HG03354 (cell line): ENCODE measurements at regions not wholly inside any gene's neighbourhood (a gene's known extent, or its start where the extent isn't known, plus 50 kb on each side); places are given as distances from the start of the nearest gene placed in this dataset.

Source experiments
- ATAC-seq: cut with Tn5 transposase; IDR thresholded peaks from one replicate; pipeline ENCODE4 v1.9.1; 2021; ENCODE audit warnings: mild to moderate bottlenecking; ENCODE audit not compliant: unreplicated experiment, poor library complexity, severe bottlenecking

DNA sequence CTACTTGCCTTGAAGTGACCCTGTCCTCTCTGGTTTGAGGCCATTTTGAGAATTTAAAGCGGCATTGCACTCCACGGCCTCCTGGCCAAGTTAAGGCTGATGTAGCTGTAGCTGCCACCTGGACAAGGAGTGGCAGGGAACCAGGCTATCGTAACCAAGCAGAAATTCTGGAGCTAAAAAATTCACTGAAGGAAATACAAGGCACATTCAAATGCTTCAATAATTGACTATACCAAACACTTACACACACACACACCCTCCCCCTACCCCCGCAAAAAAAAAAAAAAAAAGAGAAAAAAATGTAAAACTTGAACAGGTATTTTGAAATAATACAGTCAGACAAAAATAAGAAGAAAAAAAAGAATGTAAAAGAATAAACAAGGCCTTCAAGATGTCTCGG, 409.0 kb upstream of the SEMA3A start:
- ATAC-seq = no peak

DNA sequence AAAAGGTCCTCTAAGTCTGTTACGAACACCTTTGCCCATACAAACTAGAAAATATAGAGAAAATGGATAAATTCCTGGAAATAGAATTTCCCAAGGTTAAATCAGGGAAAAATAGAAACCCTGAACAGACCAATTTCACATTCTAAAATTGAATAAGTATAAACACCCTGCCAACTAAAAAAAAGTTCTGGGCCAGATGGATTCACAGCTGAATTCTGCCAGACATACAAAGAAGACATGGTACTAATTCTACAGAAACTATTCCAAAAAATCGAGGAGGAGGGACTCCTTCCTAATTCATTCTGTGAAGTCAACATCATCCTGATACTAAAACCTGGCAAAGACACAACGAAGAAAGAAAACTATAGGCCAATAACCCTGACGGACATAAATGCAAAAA, 400.4 kb upstream of the SEMA3A start:
- ATAC-seq = no peak

DNA sequence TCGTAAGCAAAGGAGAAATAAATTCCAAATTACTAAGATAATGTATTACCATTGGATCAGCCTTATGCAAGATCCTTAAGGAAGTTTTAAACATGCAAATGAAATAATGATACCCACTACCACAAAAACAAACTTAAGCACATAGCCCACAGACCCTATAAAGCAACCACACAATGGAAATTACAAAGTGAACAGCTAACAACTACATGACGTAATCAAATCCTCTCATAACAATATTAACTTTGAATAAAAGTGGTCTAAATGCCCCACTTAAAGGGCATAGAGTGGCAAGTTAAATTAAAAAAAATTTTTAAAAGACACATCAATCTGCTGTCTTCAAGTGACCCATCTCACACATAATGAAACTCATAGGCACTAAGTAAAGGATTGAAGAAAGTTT, 397.3 kb upstream of the SEMA3A start:
- ATAC-seq = no peak

DNA sequence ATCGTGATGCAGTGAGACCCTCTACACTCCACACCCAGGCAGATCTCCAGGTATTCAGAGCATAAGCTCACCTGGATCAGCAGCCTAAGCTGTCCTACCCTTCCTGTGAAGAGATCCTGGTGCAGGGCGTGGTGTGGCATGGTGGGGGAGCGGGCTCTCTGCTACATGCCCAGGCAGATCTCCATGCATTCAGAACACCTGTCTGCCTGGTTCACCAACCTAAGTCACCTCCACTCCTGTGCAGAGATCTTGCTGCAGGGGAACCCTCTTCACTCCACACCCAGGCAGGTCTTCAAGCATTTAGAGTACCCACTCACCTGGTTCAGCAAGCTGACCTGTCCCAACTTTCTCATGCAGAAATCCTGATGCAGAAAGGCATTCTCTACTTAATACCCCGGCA, 394.4 kb upstream of the SEMA3A start:
- ATAC-seq = no peak

DNA sequence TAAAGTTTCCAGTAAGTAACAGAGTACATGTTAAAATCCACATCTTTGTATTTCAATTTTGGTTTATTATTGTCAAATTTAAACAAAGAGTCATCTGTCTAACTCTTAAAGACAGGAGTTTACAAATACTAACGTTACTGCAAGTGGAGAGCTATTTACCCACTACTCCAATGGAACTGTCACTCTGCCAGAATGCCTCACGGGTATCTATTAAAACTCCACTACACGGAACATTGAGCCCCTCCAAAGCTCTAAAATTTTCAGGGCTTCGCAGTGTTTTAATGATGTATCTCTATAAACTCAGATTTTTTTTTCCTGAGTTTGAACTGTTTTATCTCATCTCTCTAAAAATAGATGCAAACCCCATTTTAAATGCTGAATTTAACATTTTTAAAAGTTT, 388.7 kb upstream of the SEMA3A start:
- no peak for ATAC-seq

DNA sequence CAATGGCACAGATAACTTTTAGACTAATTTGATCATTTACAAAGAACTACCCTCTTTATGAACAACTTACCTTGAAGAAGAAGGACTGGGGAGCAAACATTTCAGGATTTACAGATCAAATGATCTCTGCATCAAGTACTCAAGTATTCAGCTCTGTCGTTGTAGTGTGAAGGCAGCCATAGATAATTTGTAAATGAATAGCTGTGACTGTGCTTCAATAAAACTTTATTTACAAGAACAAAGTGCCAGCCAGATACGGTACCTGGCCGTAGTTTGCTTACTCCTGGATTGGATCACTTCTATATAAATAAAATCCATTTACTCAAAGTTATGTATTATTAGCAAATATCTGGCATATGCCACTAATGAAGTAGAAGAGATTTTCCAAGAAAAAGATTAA, 388.2 kb upstream of the SEMA3A start:
- ATAC-seq = no peak

DNA sequence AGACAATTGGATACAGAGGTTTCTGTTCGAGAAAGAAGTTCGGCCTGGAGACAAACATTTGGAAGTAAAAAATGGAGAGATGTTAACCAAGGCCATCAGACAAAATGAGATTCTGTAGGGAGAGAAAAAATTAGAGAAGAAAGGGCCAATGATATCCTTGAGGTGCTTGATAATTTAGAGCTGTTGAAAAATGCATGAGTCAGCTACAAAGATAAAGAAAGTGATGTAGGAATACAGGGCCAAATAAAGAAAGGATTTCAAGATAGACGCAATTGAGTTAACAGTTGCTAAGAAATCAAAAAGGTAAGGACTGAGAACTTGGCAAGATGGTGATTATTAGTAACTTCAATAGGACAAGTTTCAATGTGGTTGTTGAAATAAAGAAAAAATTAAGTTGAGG, 384.2 kb upstream of the SEMA3A start:
- ATAC-seq = no peak

DNA sequence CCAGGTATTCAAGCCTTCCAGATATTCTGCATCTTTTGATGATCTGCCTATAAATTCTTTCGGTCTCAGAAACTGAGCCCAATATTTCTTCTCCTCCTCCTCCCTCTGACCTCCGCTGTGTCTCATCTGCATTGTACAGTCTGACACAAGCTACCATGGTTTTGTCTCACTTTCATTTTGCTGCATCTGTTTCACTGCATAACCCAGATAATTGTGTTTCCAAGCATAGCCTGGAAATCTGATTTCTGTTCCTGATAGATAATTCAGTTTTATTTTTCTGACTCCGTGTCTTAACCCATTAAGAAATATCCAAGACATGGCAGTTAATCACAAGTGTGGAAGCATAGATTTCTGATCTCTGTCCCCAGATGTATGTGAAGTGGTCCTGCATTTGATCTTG, 374.2 kb upstream of the SEMA3A start:
- no peak for ATAC-seq

DNA sequence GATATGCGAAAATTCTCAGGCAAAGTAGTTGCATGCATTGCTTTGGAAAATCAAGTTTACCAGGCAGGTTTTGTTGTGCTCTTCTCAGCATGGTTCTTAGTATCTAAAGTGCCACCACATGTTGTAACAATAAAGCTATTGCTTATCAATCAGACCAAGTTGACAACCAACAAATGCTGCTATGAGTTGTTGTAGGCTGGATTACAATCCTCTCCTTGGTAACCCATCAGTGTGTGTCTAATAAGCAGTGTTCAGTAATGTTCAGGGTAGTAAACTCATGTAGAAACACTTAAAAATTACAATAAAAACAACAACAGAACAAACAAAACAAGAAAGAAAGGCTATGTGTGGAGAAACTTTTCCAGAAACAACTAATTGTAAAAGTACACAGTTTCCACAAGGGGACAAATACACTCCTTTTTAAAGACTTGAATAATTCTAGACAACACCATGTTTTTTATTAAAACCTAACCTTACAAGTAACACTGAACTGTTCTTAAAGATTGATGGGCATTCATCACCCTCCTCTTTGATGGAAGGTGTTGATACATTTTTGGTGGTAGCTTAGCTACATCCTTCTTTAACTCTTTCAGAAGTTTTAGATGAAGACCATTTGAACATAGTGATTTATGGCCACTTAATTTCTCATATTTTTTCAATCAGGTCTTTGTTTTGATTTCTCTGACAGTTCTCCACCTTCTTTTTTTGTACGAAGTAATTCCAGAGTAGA, 370.9 kb upstream of the SEMA3A start:
- no peak for ATAC-seq

DNA sequence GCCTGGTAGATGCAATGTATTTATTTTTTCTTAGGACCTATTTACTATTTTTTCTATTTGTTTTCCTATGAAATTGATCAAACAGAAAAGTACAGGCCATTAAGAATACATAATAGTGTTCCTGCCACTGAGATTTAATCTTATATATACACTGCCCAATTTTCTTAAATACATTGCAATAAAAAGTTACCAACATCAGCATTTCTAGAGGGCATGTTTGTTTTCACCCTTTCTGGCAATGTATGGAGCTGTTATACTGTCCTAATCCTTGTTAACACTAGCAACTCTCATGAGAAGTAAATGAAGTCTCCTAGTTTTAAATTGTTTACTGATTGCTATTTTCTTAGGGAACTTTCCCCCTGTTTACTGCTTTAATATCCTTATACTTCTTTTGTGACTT, 359.1 kb upstream of the SEMA3A start:
- ATAC-seq = no peak

DNA sequence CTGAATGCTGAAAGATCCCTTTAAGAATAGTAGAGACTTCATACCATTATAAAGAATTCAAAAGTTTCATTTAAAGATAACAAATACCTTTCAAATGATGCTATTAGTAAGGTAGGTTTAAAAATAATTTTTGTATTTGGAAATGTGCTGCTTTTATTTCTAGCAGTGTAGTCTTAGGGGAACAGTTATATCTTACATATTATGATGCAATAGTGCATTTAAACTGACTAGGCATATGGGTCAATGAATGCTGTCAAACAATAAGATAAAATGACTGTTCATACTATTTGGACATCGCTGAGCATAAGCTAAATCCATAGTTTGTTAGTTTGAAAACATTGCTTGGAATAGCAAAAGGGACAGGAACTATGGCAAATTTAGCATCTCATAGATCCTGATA, 354.8 kb upstream of the SEMA3A start:
- ATAC-seq = no peak

DNA sequence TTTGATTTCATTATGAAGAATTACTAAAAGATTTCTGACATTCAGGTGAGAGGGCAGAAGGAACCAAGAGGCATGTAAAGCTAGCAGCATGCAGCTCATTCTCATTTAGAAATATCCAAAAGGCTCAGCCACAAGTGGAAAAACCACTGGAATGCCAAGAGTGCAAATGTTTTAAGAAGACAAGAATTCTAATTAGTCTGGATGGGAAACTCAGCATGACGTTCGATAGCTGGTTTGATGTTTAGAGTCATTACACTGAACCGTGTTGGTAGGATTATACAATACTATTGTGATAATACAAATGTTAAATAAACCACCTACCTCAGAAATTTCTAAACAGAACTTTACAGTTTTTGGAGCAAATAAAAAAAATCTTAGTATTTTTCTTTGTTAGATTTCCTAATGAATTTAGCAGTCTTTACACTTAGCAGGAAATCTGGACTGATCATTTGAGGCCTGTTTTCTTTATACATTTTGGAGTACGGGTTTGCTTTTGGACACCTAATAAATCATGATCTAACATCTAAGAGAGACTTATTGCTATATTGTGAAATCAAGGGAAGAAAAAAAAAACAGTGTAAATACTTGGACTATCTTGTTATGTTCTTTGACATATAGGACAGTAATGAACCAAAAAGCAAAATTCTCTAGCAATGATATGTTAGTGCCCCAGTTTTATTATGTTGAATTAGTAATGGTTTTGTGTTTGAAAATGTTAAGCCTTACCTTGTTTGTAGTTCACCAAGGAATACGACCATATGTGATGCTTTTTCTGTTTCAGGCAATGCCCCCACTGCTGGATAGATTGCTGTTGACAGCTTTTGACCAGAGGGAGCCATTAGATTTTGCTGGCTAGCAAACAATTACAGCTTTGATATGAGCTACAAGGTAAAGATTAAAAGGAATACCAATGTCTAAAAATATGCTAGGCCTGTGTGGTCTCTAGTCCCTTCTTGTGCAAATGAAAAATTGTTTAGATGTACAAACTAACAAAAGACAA, 354.1 kb upstream of the SEMA3A start:
- ATAC-seq = no peak

DNA sequence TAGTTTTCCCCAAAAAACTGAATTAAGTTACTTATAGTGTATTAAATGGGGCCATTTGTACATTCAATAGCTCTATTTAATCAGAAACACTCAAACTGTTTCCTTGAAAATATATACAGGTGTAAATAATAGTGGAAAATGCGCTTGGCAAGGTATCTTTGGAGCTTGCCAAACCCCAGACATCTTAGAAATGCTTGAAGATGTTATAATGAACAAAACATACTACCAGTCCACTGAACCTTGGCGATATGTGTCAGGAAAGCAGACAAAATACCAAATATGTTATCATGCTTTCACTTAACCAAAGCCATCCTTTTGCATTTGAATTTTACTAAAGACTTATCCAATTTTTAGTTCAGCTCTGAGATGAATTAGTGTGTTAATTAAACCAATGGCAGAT, 352.7 kb upstream of the SEMA3A start:
- no peak for ATAC-seq

DNA sequence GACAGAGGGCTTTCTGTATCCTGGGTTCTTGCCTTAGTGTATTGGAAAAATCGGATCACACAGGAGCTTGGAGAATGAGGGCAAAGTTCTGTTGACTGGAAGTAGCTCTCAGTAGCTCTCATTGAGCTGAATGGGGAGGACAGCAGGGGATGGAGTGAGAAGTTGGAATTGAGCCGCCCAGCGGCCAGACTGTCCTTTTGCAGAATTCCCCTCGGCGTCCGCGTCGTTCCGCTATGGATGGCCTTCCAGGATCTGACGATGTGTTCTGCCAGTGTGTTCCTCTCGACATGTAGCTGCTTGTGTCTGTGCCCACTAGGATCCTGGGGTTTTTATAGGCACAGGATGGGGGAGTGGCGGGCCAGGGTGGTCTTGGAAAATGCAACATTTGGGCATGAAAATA, 351.8 kb upstream of the SEMA3A start:
- no peak for ATAC-seq

DNA sequence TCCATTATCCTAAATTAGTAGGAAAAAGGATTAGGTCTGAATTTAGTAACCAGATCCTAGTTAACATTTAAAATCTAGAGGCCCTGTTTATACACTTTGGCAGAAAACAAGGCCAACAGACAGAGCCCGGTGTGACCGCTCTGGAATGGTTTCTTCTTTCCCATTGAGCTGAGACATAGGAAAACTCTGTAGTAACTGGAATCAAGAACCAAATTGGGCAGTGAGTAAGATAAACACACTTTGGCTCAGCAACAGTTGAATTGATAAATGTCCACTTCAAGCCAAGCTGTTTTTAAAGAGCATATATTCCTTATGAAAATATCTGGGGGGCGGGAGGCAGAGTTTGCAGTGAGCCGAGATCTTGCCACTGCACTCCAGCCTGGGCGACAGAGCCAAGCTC, 343.7 kb upstream of the SEMA3A start:
- ATAC-seq = no peak

DNA sequence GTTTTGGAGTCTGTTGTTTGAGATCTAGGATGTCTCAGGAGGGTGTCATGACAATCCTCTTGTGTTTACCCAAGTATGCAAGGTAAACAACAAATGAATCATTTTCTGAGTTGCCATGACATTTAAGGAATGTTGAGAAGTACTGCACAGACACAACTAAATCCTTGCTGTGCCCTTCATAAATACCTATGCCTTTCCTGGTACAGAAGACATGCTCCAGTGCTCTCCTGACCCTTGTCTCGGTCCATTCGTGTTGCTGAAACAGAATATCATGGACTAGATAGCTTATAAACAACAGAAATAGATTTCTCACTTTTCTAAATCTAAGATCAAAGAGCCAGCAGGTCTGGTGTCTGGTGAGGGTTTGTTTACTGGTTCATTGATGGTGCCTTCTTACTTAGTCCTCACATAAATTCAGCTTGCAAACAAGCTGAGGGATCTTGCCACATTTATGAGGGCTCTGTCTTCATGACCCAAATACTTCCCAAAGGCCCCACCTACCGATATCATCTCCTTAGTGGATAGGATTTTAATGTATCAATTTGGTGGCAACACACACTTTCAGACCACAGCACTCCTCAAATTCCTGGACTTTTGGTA, 341.8 kb upstream of the SEMA3A start:
- ATAC-seq = no peak

DNA sequence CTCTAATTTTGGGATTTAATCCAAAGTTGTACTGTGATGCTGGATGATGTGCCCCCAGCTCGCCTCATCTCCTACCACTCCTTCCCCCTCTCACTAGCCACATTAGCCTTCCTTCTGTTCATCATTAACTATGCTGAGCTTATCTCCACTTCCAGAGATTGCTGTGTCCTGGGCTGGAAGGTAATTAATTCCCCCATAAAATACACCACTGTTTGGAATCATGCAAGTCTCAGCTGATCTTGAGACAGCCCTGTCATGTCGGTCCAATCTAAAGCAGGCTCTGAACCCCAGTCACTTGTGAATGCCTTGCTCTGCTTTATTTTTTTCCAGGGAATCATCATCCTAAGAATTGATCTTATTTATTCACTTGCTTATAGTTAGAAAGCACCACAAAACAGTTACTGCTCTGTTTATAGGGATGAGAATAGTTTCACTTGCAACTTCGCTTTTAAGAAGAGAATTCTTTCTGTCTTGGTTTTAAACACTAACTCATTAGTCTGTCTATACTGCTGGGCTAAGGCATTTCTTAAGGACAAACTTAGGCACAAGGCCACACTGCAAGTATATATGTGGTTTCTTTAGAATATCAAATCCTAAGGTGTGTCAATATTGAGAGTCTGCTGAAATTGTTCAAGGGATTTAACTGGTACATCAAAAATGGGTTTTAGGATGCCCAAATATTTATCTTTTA, 341.1 kb upstream of the SEMA3A start:
- no peak for ATAC-seq

DNA sequence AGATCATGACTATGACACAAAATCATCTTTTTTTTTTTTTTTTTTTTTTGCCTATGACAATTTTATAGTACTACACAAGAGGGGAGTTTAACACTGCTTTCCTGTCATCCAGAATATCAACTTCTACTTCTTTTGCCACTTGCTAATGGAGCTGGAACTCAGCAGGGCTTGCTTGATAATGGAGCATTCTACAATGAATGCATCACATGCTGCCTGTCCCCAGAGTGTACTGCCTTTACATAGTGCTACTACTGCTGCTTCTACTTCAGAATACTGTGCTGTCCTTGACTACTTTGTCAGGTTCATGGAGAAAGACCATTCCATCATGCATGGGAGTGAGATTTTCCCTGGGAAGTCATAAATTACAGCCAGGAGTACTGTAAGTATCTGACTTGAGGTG, 338.6 kb upstream of the SEMA3A start:
- no peak for ATAC-seq

DNA sequence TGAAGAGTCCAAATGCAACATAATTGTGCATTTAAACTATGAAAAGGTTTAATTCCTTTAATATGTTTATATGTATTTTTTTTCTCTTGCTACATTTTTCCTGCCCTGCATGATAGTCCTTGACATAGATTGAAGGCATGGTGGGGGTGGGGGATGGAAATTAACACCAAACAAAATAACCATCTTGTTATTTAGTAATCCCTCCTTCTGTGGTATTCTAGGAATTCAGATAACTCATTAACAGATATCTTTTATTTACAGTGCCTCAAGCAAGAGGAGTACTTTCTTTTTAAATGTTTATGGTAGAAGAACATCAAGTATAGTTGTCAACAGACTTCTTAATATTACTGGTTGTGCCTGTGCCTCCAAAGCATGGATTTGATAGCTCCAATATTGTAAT, 337.6 kb upstream of the SEMA3A start:
- ATAC-seq = no peak

DNA sequence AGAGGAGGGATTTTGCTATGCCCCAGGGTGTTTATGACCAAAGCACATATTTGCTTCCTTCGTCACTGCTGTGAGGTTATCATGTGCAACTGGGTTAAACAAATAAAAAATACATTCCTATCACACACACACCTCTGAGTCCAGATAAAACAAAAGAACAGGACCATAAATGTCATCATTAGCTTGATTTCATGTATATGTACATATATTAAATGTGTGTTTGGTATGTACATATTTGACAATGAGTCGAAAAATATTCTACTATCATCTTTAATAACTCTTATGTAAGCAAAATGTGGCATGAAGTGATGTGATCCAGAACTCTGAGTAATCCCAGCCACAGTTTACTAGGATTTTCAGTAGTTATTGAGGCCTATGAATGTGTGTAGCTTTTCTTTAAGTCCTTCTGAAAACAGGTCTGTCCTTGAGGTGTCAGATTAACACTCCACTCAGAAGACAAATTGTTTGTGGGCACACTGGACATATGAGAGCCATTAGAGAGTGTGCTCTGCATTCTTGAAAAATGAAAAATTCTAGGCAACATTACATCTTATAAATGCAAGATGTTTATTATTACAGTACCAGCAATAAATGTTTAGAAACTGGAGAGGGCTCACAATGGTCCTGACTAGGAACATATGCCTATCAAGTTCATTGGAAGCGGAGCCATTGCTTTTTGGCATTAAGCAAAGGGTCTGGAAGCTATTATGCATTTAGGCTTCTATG, 335.1 kb upstream of the SEMA3A start:
- ATAC-seq = no peak
